A673 (cell line): ENCODE measurements at regions not wholly inside any gene's neighbourhood (a gene's known extent, or its start where the extent isn't known, plus 50 kb on each side); places are given as distances from the start of the nearest gene placed in this dataset.

Source experiments
- BruUV-seq: library from RNA; stranded (reverse); fragments of 400-500 nt; replicated peaks from 2 replicates; lab custom pipeline; 2021; lab: Mats Ljungman, UMichigan
- CTCF ChIA-PET: fragments of 300-600 bp; sonication (Branson Sonifier 250); formaldehyde crosslinking; loops from one replicate; lab custom pipeline; 2022; ENCODE audit warnings: antibody characterized with exemption; lab: Charles Lee
- POLR2A ChIA-PET: fragments of 300-600 bp; sonication (Branson Sonifier 250); formaldehyde crosslinking; loops from one replicate; lab custom pipeline; 2022; ENCODE audit warnings: antibody characterized with exemption; ENCODE audit not compliant: low non-redundant PET; lab: Charles Lee
- DNase-seq: peaks from one replicate; pipeline ENCODE4 v3.0.0-alpha.2; 2015; ENCODE audit warnings: low spot score
- H3K27ac ChIP-seq: fragments of 200-600 bp; sonication (generic); 2 replicates; pipeline ENCODE4 v1.5.1; 2016; ENCODE audit warnings: mixed run types, low read depth, mild to moderate bottlenecking, mixed read lengths, antibody characterized with exemption, low read length; ENCODE audit not compliant: poor library complexity, severe bottlenecking
- H3K27me3 ChIP-seq: fragments of 200-600 bp; sonication (generic); replicated peaks from 2 replicates; pipeline ENCODE4 v1.6.1; 2017; ENCODE audit warnings: mixed run types, low read depth, mild to moderate bottlenecking, mixed read lengths, antibody characterized with exemption, low read length; ENCODE audit not compliant: insufficient read depth, poor library complexity
- H3K36me3 ChIP-seq: fragments of 200-600 bp; sonication (generic); 2 replicates; pipeline ENCODE4 v1.6.1; 2016; ENCODE audit warnings: mixed run types, mild to moderate bottlenecking, mixed read lengths, antibody characterized with exemption, low read length; ENCODE audit not compliant: insufficient read depth, poor library complexity, severe bottlenecking
- H3K4me1 ChIP-seq: fragments of 200-600 bp; sonication (generic); 2 replicates; pipeline ENCODE4 v1.6.1; 2017; ENCODE audit warnings: mixed run types, mild to moderate bottlenecking, mixed read lengths, antibody characterized with exemption, low read length; ENCODE audit not compliant: insufficient read depth, poor library complexity, severe bottlenecking
- H3K4me3 ChIP-seq: fragments of 200-600 bp; sonication (generic); 2 replicates; pipeline ENCODE4 v1.5.1; 2016; ENCODE audit warnings: low read depth, mixed run types, mild to moderate bottlenecking, mixed read lengths, low read length; ENCODE audit not compliant: poor library complexity, severe bottlenecking
- H3K9me3 ChIP-seq: fragments of 200-600 bp; sonication (generic); 2 replicates; pipeline ENCODE4 v1.6.1; 2016; ENCODE audit warnings: mixed run types, low read depth, mild to moderate bottlenecking, mixed read lengths, antibody characterized with exemption, low read length; ENCODE audit not compliant: poor library complexity, severe bottlenecking
- CTCF ChIP-seq: fragments of 300-800, 200-600 bp; sonication (generic); conservative IDR thresholded peaks from 2 replicates; pipeline ENCODE4 v1.5.1; 2017; ENCODE audit warnings: low read depth, mild to moderate bottlenecking, antibody characterized with exemption, low read length, moderate library complexity, mixed read lengths
- EZH2 ChIP-seq: fragments of 200-600 bp; sonication (generic); IDR thresholded peaks from 2 replicates; pipeline ENCODE4 v1.6.1; 2017; ENCODE audit warnings: borderline replicate concordance, low read depth, mild to moderate bottlenecking, mixed read lengths, antibody characterized with exemption, low read length; ENCODE audit not compliant: poor library complexity, severe bottlenecking
- intact Hi-C: fragments of 100-400 bp; cut with micrococcal nuclease; formaldehyde crosslinking; loops from one replicate; pipeline ENCODE4 v1.10.0; 2022; ENCODE audit not compliant: unreplicated experiment

- no peaks in the 10 kb centered on the region for H3K4me1 ChIP-seq
- ChIA-PET CTCF (no interaction called here), POLR2A (no interaction called here)
- intact Hi-C loops, result no loop called here
- TF ChIP-seq EZH2, result no peak
- TF ChIP-seq CTCF, result no peak
- no TSS peak for BruUV-seq
- no peak for DNase-seq
- no peaks in the 10 kb centered on the region for H3K9me3 ChIP-seq
- no peak overlapping the region for H3K27ac ChIP-seq
- no peak overlapping the region for H3K4me3 ChIP-seq
- no peaks in the 10 kb centered on the region for H3K36me3 ChIP-seq
- H3K27me3 ChIP-seq, result peaks cover 7% of the 10 kb centered on the region
Measured at GRCh38 chr5:107774316-107774715, 103.6 kb upstream of the EFNA5 start.

- H3K9me3 ChIP-seq, result no peaks in the 10 kb centered on the region
- no peak overlapping the region for H3K27ac ChIP-seq
- no peak for TF ChIP-seq EZH2
- no peak for TF ChIP-seq CTCF
- no TSS peak for BruUV-seq
- DNase-seq, result no peak
- ChIA-PET CTCF (no interaction called here), POLR2A (no interaction called here)
- no peaks in the 10 kb centered on the region for H3K4me1 ChIP-seq
- H3K36me3 ChIP-seq, result no peaks in the 10 kb centered on the region
- no peak overlapping the region for H3K4me3 ChIP-seq
- peaks cover 7% of the 10 kb centered on the region for H3K27me3 ChIP-seq
- intact Hi-C loops, result no loop called here
Measured at GRCh38 chr5:107773479-107773878, 102.7 kb upstream of the EFNA5 start.

- DNase-seq, result no peak
- H3K27ac ChIP-seq, result no peak overlapping the region
- no peak overlapping the region for H3K4me3 ChIP-seq
- no peaks in the 10 kb centered on the region for H3K9me3 ChIP-seq
- intact Hi-C loops, result no loop called here
- H3K36me3 ChIP-seq, result no peaks in the 10 kb centered on the region
- ChIA-PET POLR2A (no interaction called here), CTCF (no interaction called here)
- peaks cover 7% of the 10 kb centered on the region for H3K27me3 ChIP-seq
- TF ChIP-seq EZH2 (no peak), CTCF (no peak)
- BruUV-seq, result no TSS peak
- no peaks in the 10 kb centered on the region for H3K4me1 ChIP-seq
Measured at GRCh38 chr5:107772418-107773310, 101.9 kb upstream of the EFNA5 start.
